Cardiac muscle cell (in vitro differentiated cells and primary cell): ENCODE measurements at regions not wholly inside any gene's neighbourhood (a gene's known extent, or its start where the extent isn't known, plus 50 kb on each side); places are given as distances from the start of the nearest gene placed in this dataset.

Source experiments
- DNase-seq, 2 donors: peaks; one replicate each; pipeline versions ENCODE4 v3.0.0 to v3.0.0-alpha.2; 2010 to 2017; ENCODE audit warnings: low read depth in 1 of 2, low spot score in 1 of 2
- H3K27ac ChIP-seq: fragments of 200-600 bp; sonication (generic); 2 replicates; pipeline ENCODE4 v1.5.1; 2016
- H3K27me3 ChIP-seq: fragments of 200-600 bp; sonication (generic); 2 replicates; pipeline ENCODE4 v1.6.0; 2016; ENCODE audit warnings: control low read depth
- H3K36me3 ChIP-seq: fragments of 200-600 bp; sonication (generic); 2 replicates; pipeline ENCODE4 v1.5.1; 2016; ENCODE audit warnings: control low read depth
- H3K4me1 ChIP-seq: fragments of 200-600 bp; sonication (generic); 2 replicates; pipeline ENCODE4 v1.8.1; 2017; ENCODE audit warnings: low read depth, mild to moderate bottlenecking, mixed run types
- H3K4me3 ChIP-seq: fragments of 200-600 bp; sonication (generic); 2 replicates; pipeline ENCODE4 v1.5.1; 2016; ENCODE audit warnings: mild to moderate bottlenecking
- H3K9me3 ChIP-seq: fragments of 200-600 bp; sonication (generic); 2 replicates; pipeline ENCODE4 v1.5.1; 2017; ENCODE audit warnings: low read depth, mild to moderate bottlenecking, control low read depth
- CTCF ChIP-seq: IDR thresholded peaks from 2 replicates; pipeline ENCODE4 v1.5.1; 2012; ENCODE audit warnings: low read depth, mild to moderate bottlenecking, low read length

DNA sequence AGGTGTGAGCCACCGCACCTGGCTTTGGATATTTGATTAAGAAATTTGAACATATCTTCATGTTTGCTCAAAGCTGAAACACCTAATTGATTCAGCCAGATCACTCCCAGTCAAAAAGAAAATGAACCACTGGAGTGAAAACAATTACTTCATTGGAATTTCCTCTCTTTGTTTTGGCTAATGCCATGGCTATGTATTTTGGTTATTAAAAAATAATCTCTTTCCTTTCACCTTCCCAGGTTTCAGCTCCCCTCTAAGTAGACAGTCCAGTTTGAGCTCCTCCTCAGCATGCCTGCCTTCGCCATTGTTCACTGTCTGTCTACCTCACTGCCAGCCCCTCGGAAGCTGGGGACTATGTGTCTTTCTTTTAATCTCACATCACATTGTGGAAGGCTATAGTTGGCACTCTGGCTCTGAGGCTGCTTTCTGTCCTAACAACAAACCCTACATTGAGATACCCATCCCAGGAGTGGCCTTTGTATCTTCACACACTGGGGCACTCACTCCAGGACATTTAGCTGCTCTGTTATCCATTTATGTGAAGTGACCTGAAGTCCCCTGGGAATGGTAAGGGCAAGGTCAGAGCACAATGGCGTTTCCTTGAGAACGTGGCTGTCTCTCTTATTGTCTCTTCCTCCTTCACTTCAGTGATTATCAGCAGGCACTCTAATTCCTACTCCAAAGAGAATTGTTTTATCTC is 764.0 kb upstream of the CITED2 start:
- H3K27ac ChIP-seq: peak overlapping the region; percentile 31
- H3K9me3 ChIP-seq: no peaks in the 10 kb centered on the region
- no peak overlapping the region for H3K4me3 ChIP-seq
- H3K27me3 ChIP-seq: no peaks in the 10 kb centered on the region
- DNase-seq: peak in 1 of 2 donors; percentile 1
- no peaks in the 10 kb centered on the region for H3K4me1 ChIP-seq
- TF ChIP-seq CTCF: no peak
- H3K36me3 ChIP-seq: no peaks in the 10 kb centered on the region

DNA sequence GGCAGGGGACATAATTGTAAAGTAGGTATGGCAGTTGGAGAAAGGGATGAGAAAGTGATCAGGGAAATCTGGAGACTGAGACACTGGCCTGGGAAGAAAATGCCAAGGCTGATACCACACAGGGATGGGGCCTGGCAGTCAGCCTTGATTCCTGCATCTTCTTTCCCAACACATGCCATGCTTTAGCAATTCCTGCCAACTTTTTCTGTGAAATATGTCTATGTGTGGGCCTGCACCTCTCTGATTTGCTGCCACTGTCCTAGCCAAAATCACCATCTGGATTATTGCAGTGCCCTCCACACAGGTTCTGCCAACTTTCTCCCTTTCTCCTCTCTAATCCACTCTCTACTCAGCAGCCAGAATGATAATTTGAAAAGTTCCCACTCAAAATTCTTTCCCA is 759.8 kb upstream of the CITED2 start:
- no peaks in the 10 kb centered on the region for H3K9me3 ChIP-seq
- no peaks in the 10 kb centered on the region for H3K4me1 ChIP-seq
- no peak for TF ChIP-seq CTCF
- peak in 1 of 2 donors; percentile 3 for DNase-seq
- H3K27ac ChIP-seq: no peak overlapping the region
- H3K27me3 ChIP-seq: no peaks in the 10 kb centered on the region
- H3K36me3 ChIP-seq: no peaks in the 10 kb centered on the region
- H3K4me3 ChIP-seq: no peak overlapping the region

- Histone ChIP-seq H3K9me3 (no peaks in the 10 kb centered on the region), H3K27me3 (no peaks in the 10 kb centered on the region), H3K4me3 (no peak overlapping the region), H3K36me3 (no peaks in the 10 kb centered on the region), H3K27ac (no peak overlapping the region), H3K4me1 (no peaks in the 10 kb centered on the region)
- no peak for TF ChIP-seq CTCF
- no peak for DNase-seq
These were observed 755.6 kb upstream of the CITED2 start for GRCh38 chr6:140130074-140130473.

GRCh38 chr6:140124498-140124897 is 750.0 kb upstream of the CITED2 start:
- no peak overlapping the region for H3K27ac ChIP-seq
- no peaks in the 10 kb centered on the region for H3K36me3 ChIP-seq
- H3K4me3 ChIP-seq: no peak overlapping the region
- no peak for DNase-seq
- no peaks in the 10 kb centered on the region for H3K9me3 ChIP-seq
- no peaks in the 10 kb centered on the region for H3K4me1 ChIP-seq
- TF ChIP-seq CTCF: no peak
- no peaks in the 10 kb centered on the region for H3K27me3 ChIP-seq

DNA sequence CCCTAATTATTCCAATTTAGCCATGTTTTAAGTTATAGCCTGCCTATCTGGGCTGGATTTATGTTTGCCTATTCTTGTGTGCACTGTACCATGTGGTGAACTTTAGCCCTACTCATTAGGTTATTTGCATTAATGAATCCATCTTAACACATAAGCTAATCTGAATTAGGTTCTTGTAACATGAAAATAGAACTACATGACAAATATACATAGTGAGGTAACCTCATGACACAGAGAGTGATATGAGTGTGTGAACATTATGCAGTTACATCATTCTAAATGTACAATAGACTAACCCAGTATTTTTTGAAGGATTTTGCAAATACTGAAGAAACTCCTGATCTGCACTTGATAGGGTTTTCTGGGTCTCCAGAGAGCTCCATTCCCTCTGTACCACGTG is 733.7 kb upstream of the CITED2 start:
- TF ChIP-seq CTCF: no peak
- H3K4me1 ChIP-seq: peaks cover 7% of the 10 kb centered on the region
- H3K4me3 ChIP-seq: no peak overlapping the region
- no peaks in the 10 kb centered on the region for H3K36me3 ChIP-seq
- DNase-seq: no peak
- no peak overlapping the region for H3K27ac ChIP-seq
- no peaks in the 10 kb centered on the region for H3K9me3 ChIP-seq
- H3K27me3 ChIP-seq: no peaks in the 10 kb centered on the region

DNA sequence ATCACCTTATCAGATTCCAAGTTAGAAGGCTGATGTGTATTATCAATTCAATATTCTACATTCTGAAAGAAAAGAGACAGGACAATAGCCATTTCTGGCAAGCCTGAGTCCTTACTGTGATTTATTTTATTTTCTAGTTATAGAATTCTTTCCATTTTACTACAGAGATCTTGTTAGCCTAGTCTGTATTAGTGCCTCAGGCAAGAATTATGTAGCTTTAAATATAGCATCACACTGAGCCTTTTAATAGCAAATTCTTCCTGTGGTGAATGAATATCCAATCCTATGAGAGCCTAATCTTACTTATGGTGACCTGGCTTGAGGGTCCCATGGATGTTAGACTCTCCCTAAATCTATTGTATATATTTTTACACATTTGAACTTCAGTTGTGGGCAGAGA is 732.8 kb upstream of the CITED2 start:
- peak overlapping the region; percentile 21 for H3K27ac ChIP-seq
- H3K9me3 ChIP-seq: no peaks in the 10 kb centered on the region
- H3K4me1 ChIP-seq: peaks cover 9% of the 10 kb centered on the region
- H3K36me3 ChIP-seq: no peaks in the 10 kb centered on the region
- H3K4me3 ChIP-seq: no peak overlapping the region
- TF ChIP-seq CTCF: no peak
- no peaks in the 10 kb centered on the region for H3K27me3 ChIP-seq
- DNase-seq: no peak
